Right lobe of liver (tissue), 4 donors: ENCODE measurements at regions not wholly inside any gene's neighbourhood (a gene's known extent, or its start where the extent isn't known, plus 50 kb on each side); places are given as distances from the start of the nearest gene placed in this dataset.

ENCODE experiments used
- POLR2A ChIP-seq: fragments of 450-650 bp; IDR thresholded peaks from one replicate; pipeline ENCODE4 v1.6.1; 2017; ENCODE audit warnings: antibody characterized with exemption, mild to moderate bottlenecking
- TF ChIP-seq, protein P1 (sequence below), 4 donors: fragments of 200-600 bp in 3 of 4; fragments of 450-650 bp in 1 of 4; IDR thresholded peaks; one replicate each; pipeline versions ENCODE4 v1.5.1 to v1.8.0; 2016 to 2022; ENCODE audit warnings: antibody characterized with exemption in 4 of 4, mild to moderate bottlenecking in 2 of 4
- donor health status: DM: no; HTN: no; CAD: no.
- donor health status: DM: no; HTN: no; CAD: no.
- donor health status: DM: no; HTN: yes; CAD: no.

DNA sequence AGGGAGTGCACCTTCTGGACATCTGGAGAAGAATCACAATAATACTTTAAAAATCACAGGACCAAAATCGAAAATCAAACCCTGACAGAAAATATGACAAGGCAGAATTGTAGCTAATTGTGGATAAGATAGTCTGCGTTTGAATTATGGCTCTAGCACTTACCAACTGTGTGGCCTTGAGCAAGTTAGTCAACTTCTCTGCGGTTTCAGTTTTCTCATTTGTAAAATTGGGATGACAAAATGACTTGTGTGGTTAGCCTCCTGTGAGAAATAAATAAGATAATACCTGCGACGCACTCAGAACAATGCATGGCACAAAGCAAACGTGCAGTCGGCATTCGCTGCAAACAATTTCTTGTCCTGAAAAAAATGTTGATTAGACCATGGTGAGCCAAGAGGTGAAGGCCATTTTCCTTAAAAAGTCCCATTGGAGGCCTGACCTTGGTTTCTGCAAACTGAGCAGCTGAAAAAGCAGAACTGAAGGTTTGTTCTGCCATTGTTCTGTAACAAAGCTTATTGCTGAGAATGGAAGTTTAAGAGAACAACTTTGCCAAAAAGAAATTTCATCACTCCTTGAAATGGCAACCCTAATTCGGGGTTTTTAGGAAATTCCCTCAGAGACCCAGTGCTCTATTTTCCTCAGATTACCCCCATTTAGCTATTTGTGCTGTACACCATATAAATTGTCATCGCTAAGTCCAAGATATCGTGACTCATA lies 266.3 kb downstream of the ERMARD start:
- TF ChIP-seq, protein P1, sequence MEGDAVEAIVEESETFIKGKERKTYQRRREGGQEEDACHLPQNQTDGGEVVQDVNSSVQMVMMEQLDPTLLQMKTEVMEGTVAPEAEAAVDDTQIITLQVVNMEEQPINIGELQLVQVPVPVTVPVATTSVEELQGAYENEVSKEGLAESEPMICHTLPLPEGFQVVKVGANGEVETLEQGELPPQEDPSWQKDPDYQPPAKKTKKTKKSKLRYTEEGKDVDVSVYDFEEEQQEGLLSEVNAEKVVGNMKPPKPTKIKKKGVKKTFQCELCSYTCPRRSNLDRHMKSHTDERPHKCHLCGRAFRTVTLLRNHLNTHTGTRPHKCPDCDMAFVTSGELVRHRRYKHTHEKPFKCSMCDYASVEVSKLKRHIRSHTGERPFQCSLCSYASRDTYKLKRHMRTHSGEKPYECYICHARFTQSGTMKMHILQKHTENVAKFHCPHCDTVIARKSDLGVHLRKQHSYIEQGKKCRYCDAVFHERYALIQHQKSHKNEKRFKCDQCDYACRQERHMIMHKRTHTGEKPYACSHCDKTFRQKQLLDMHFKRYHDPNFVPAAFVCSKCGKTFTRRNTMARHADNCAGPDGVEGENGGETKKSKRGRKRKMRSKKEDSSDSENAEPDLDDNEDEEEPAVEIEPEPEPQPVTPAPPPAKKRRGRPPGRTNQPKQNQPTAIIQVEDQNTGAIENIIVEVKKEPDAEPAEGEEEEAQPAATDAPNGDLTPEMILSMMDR (IDR thresholded peaks at IDR 0.05): no peak
- no peak for TF ChIP-seq POLR2A
